ENCODE measurements at regions not wholly inside any gene's neighbourhood (a gene's known extent, or its start where the extent isn't known, plus 50 kb on each side); places are given as distances from the start of the nearest gene placed in this dataset.

GRCh38 chr5:161064781-161065180, 212.8 kb upstream of the ATP10B start:
- Histone ChIP-seq H3K9me3 (no peaks in the 10 kb centered on the region), H3K4me1 (no peaks in the 10 kb centered on the region), H3K27ac (no peak overlapping the region), H3K4me3 (no peak overlapping the region), H3K36me3 (no peaks in the 10 kb centered on the region), H3K27me3 (no peaks in the 10 kb centered on the region)
- TF ChIP-seq POLR2A (IDR thresholded peaks at IDR 0.05) (no peak), CTCF (IDR thresholded peaks at IDR 0.05) (no peak)
- ATAC-seq (no peak), DNase-seq (no peak)
- intact Hi-C loops (cut with DNase I) = no loop called here
- 26% methylated on average over 2 of the region's 2 CpGs for WGBS (ENCODE audit: insufficient coverage, low coverage, low lambda C conversion rate, missing lambda C conversion rate)

GRCh38 chr5:161064297-161064696, 212.3 kb upstream of the ATP10B start:
- no peak for TF ChIP-seq CTCF (IDR thresholded peaks at IDR 0.05)
- TF ChIP-seq POLR2A (IDR thresholded peaks at IDR 0.05) = no peak
- no peaks in the 10 kb centered on the region for H3K4me1 ChIP-seq
- WGBS (ENCODE audit: insufficient coverage, low coverage, low lambda C conversion rate, missing lambda C conversion rate) = 48% methylated on average over 2 of the region's 2 CpGs
- ATAC-seq (no peak), DNase-seq (no peak)
- H3K36me3 ChIP-seq = no peaks in the 10 kb centered on the region
- H3K4me3 ChIP-seq = no peak overlapping the region
- no peak overlapping the region for H3K27ac ChIP-seq
- intact Hi-C loops (cut with DNase I) = no loop called here
- H3K9me3 ChIP-seq = no peaks in the 10 kb centered on the region
- no peaks in the 10 kb centered on the region for H3K27me3 ChIP-seq

GRCh38 chr5:161058781-161059180, 206.8 kb upstream of the ATP10B start:
- no peaks in the 10 kb centered on the region for H3K9me3 ChIP-seq
- H3K4me1 ChIP-seq = no peaks in the 10 kb centered on the region
- no peak overlapping the region for H3K27ac ChIP-seq
- no peaks in the 10 kb centered on the region for H3K36me3 ChIP-seq
- ATAC-seq (no peak), DNase-seq (no peak)
- H3K4me3 ChIP-seq = no peak overlapping the region
- intact Hi-C loops (cut with DNase I) = no loop called here
- TF ChIP-seq POLR2A (IDR thresholded peaks at IDR 0.05) (no peak), CTCF (IDR thresholded peaks at IDR 0.05) (no peak)
- H3K27me3 ChIP-seq = no peaks in the 10 kb centered on the region

- no peak overlapping the region for H3K27ac ChIP-seq
- H3K27me3 ChIP-seq = no peaks in the 10 kb centered on the region
- TF ChIP-seq CTCF (IDR thresholded peaks at IDR 0.05) (no peak), POLR2A (IDR thresholded peaks at IDR 0.05) (no peak)
- H3K36me3 ChIP-seq = no peaks in the 10 kb centered on the region
- H3K4me3 ChIP-seq = no peak overlapping the region
- DNase-seq (no peak), ATAC-seq (no peak)
- no peaks in the 10 kb centered on the region for H3K4me1 ChIP-seq
- no peaks in the 10 kb centered on the region for H3K9me3 ChIP-seq
- WGBS (ENCODE audit: insufficient coverage, low coverage, low lambda C conversion rate, missing lambda C conversion rate) = 73% methylated on average over 4 of the region's 4 CpGs
- intact Hi-C loops (cut with DNase I) = no loop called here
Observed at GRCh38 chr5:161051920-161052500, 200.0 kb upstream of the ATP10B start.

GRCh38 chr5:161047024-161047423, 195.0 kb upstream of the ATP10B start:
- no peaks in the 10 kb centered on the region for H3K4me1 ChIP-seq
- intact Hi-C loops (cut with DNase I) = no loop called here
- H3K27me3 ChIP-seq = no peaks in the 10 kb centered on the region
- no peak for TF ChIP-seq CTCF (IDR thresholded peaks at IDR 0.05)
- no peak for TF ChIP-seq POLR2A (IDR thresholded peaks at IDR 0.05)
- H3K9me3 ChIP-seq = no peaks in the 10 kb centered on the region
- DNase-seq = no peak
- no peak overlapping the region for H3K27ac ChIP-seq
- no peaks in the 10 kb centered on the region for H3K36me3 ChIP-seq
- WGBS (ENCODE audit: insufficient coverage, low coverage, low lambda C conversion rate, missing lambda C conversion rate) = 43% methylated on average over 4 of the region's 4 CpGs
- H3K4me3 ChIP-seq = no peak overlapping the region
- ATAC-seq = no peak

All from right lobe of liver (tissue), 6 donors.